HCT116 (cell line): ENCODE measurements at regions not wholly inside any gene's neighbourhood (a gene's known extent, or its start where the extent isn't known, plus 50 kb on each side); places are given as distances from the start of the nearest gene placed in this dataset.

Source experiments
- ATAC-seq: fragments of 200-7000 bp; cut with Tn5 transposase; 2 replicates; pipeline ENCODE4 v1.9.1; 2020; ENCODE audit warnings: mild to moderate bottlenecking, moderate library complexity
- BruUV-seq: library from RNA; stranded (reverse); fragments of 400-500 nt; replicated peaks from 2 replicates; lab custom pipeline; 2021; lab: Mats Ljungman, UMichigan
- CTCF ChIA-PET: fragments of 300-600 bp; sonication (Branson Sonifier 250); formaldehyde crosslinking; loops from one replicate; lab custom pipeline; 2021; ENCODE audit warnings: antibody characterized with exemption; lab: Charles Lee
- POLR2A ChIA-PET: fragments of 300-600, 350-600 bp; sonication (Branson Sonifier 250); formaldehyde crosslinking; loops from one replicate; lab custom pipeline; 2021; ENCODE audit warnings: antibody characterized with exemption; lab: Charles Lee
- RAD21 ChIA-PET, 2 experiments: fragments of 300-600 bp; sonication (Branson Sonifier 250); formaldehyde crosslinking; loops; one replicate each; lab custom pipeline; 2023; ENCODE audit warnings: low total read pairs in 2 of 2; ENCODE audit not compliant: uncharacterized antibody in 2 of 2, unreplicated experiment in 2 of 2, low non-redundant PET in 1 of 2; lab: Charles Lee
- DNase-seq: peaks from one replicate; pipeline ENCODE4 v3.0.0-alpha.2; 2010; ENCODE audit warnings: low read depth, low spot score
- H2AFZ ChIP-seq: fragments of 200-600 bp; shearing (Covaris generic), sonication (generic); 2 replicates; pipeline ENCODE4 v1.6.1; 2017; ENCODE audit warnings: low read depth, mixed run types, mixed read lengths, antibody characterized with exemption, low read length; ENCODE audit not compliant: poor library complexity, severe bottlenecking
- H3K27ac ChIP-seq: 2 replicates; pipeline ENCODE4 v1.5.1; 2012; ENCODE audit warnings: low read depth, low read length
- H3K27me3 ChIP-seq: fragments of 200-600 bp; sonication (generic); 2 replicates; pipeline ENCODE4 v1.6.1; 2016; ENCODE audit warnings: mixed run types, low read length, mixed read lengths; ENCODE audit not compliant: insufficient read depth
- H3K36me3 ChIP-seq, 2 experiments: fragments of 200-500 bp in 1 of 2; fragments of 200-600 bp in 1 of 2; sonication (Bioruptor generic) in 1 of 2; sonication (generic) in 1 of 2; 2 replicates each; pipeline versions ENCODE4 v1.5.1 to v1.6.1; 2014 to 2016; ENCODE audit warnings: low read length in 2 of 2, inconsistent platforms in 1 of 2, mixed read lengths in 1 of 2, mixed run types in 1 of 2; ENCODE audit not compliant: insufficient read depth in 2 of 2, control insufficient read depth in 1 of 2
- H3K4me1 ChIP-seq, 2 experiments: fragments of 200-600 bp in 1 of 2; sonication (generic) in 1 of 2; 2 replicates each; pipeline versions ENCODE4 v1.5.1 to v1.6.1; 2012 to 2017; ENCODE audit warnings: low read length in 2 of 2, inconsistent platforms in 1 of 2, mild to moderate bottlenecking in 1 of 2, mixed read lengths in 1 of 2, mixed run types in 1 of 2, moderate library complexity in 1 of 2; ENCODE audit not compliant: insufficient read depth in 2 of 2, control insufficient read depth in 1 of 2
- H3K4me2 ChIP-seq: fragments of 200-600 bp; sonication (generic); 2 replicates; pipeline ENCODE4 v1.6.1; 2017; ENCODE audit warnings: mixed run types, low read length, mixed read lengths
- H3K4me3 ChIP-seq, 2 experiments: fragments of 200-600 bp in 1 of 2; sonication (generic) in 1 of 2; replicated peaks in 1 of 2; 2 replicates each; pipeline ENCODE4 v1.5.1; 2011 to 2016; ENCODE audit warnings: low read length in 2 of 2, control low read depth in 1 of 2, low read depth in 1 of 2, mild to moderate bottlenecking in 1 of 2, mixed read lengths in 1 of 2, mixed run types in 1 of 2
- H3K79me2 ChIP-seq: fragments of 200-600 bp; sonication (generic); 2 replicates; pipeline ENCODE4 v1.6.1; 2017; ENCODE audit warnings: mild to moderate bottlenecking, mixed run types, low read length, moderate library complexity, mixed read lengths; ENCODE audit not compliant: insufficient read depth
- H3K9ac ChIP-seq: fragments of 200-600 bp; sonication (generic); 2 replicates; pipeline ENCODE4 v1.6.1; 2016; ENCODE audit warnings: low read length, mixed read lengths
- H3K9me2 ChIP-seq: fragments of 200-600 bp; sonication (generic), shearing (Covaris generic); 2 replicates; pipeline ENCODE4 v1.6.1; 2017; ENCODE audit warnings: mixed run types, mild to moderate bottlenecking, moderate library complexity; ENCODE audit not compliant: insufficient read depth
- H3K9me3 ChIP-seq, 2 experiments: fragments of 200-500 bp in 1 of 2; fragments of 200-600 bp in 1 of 2; sonication (Bioruptor generic) in 1 of 2; sonication (generic) in 1 of 2; 2 replicates each; pipeline ENCODE4 v1.6.1; 2014 to 2017; ENCODE audit warnings: low read length in 2 of 2, mixed read lengths in 2 of 2, inconsistent platforms in 1 of 2, low read depth in 1 of 2, mild to moderate bottlenecking in 1 of 2, mixed run types in 1 of 2, moderate library complexity in 1 of 2; ENCODE audit not compliant: control insufficient read depth in 1 of 2, insufficient read depth in 1 of 2
- H4K20me1 ChIP-seq: fragments of 200-600 bp; sonication (generic), shearing (Covaris generic); 2 replicates; pipeline ENCODE4 v1.6.1; 2017; ENCODE audit warnings: mixed run types, mild to moderate bottlenecking, moderate library complexity; ENCODE audit not compliant: insufficient read depth
- CTCF ChIP-seq, 3 experiments: fragments of 200-600 bp in 1 of 3; sonication (generic) in 1 of 3; IDR thresholded peaks in 2 of 3; conservative IDR thresholded peaks in 1 of 3; 2 replicates each; pipeline ENCODE4 v1.5.1; 2012 to 2017; ENCODE audit warnings: low read depth in 2 of 3, low read length in 2 of 3, antibody characterized with exemption in 1 of 3, borderline replicate concordance in 1 of 3, control low read depth in 1 of 3, mild to moderate bottlenecking in 1 of 3, mixed read lengths in 1 of 3, mixed run types in 1 of 3, moderate library complexity in 1 of 3; ENCODE audit not compliant: insufficient read depth in 1 of 3
- REST ChIP-seq: IDR thresholded peaks from 2 replicates; pipeline ENCODE4 v1.6.1; 2012; ENCODE audit warnings: low read depth
- SRF ChIP-seq: IDR thresholded peaks from 2 replicates; pipeline ENCODE4 v1.6.1; 2012; ENCODE audit warnings: low read depth
- ZBTB33 ChIP-seq: IDR thresholded peaks from 2 replicates; pipeline ENCODE4 v1.6.1; 2011; ENCODE audit warnings: mild to moderate bottlenecking, low read length, moderate library complexity; ENCODE audit not compliant: insufficient replicate concordance; ENCODE audit errors: extremely low read depth
- ZNF274 ChIP-seq: fragments of 200-500 bp; sonication (Bioruptor generic); IDR thresholded peaks from 2 replicates; pipeline ENCODE4 v1.6.1; 2014; ENCODE audit warnings: mild to moderate bottlenecking, low read depth, low read length, inconsistent platforms
- intact Hi-C: fragments of 100-400 bp; cut with micrococcal nuclease; formaldehyde crosslinking; loops from 2 replicates; pipeline ENCODE4 v1.10.0; 2022

- TF ChIP-seq ZNF274 (no peak), CTCF (IDR thresholded peaks at IDR 0.05 in 2 of 3, conservative IDR thresholded peaks at IDR 0.05 in 1 of 3; ENCODE audit: borderline replicate concordance in 1 of 3, insufficient read depth in 1 of 3, low read depth in 2 of 3, low read length in 2 of 3) (no peak)
Measured at GRCh38 chr14:56046546-56046945, 71.7 kb upstream of the PELI2 start (continued).

GRCh38 chr14:56046996-56047395 lies 71.2 kb upstream of the PELI2 start:
- Histone ChIP-seq H3K4me1 (peaks cover 0 to 7% of the 10 kb centered on the region in 2 experiments; a peak in 1 of 4 replicates), H3K4me3 (no peak overlapping the region), H3K9ac (no peak overlapping the region), H3K27me3 (peaks cover 15% of the 10 kb centered on the region; the same call in 1 of the 2 replicates), H3K36me3 (no peaks in the 10 kb centered on the region), H2AFZ (no peak overlapping the region), H3K27ac (no peak overlapping the region), H3K9me3 (no peaks in the 10 kb centered on the region), H3K4me2 (no peak overlapping the region), H3K9me2 (no peaks in the 10 kb centered on the region), H3K79me2 (no peaks in the 10 kb centered on the region), H4K20me1 (no peaks in the 10 kb centered on the region)
- intact Hi-C loops = no loop called here
- CTCF ChIA-PET = no interaction called here
- RAD21 ChIA-PET = no interaction called here
- POLR2A ChIA-PET = no interaction called here
- no peak for TF ChIP-seq REST
- TF ChIP-seq ZBTB33 = no peak
- no peak for TF ChIP-seq SRF
- BruUV-seq = no TSS peak
- DNase-seq (no peak), ATAC-seq (no peak)
